Non-pigmented ciliary epithelial cell (primary cell): ENCODE measurements at regions not wholly inside any gene's neighbourhood (a gene's known extent, or its start where the extent isn't known, plus 50 kb on each side); places are given as distances from the start of the nearest gene placed in this dataset.
"Not testable (repeated sequence)": the region's sequence is repeated elsewhere in the genome, so short reads cannot be mapped to it uniquely, and the experiment has no call there.

ENCODE experiments used
- DNase-seq: peaks from one replicate; pipeline ENCODE4 v3.0.0-alpha.2; 2010; ENCODE audit warnings: low read depth

GRCh38 chr11:3583476-3583875, 58.3 kb downstream of the ART5 start:
- DNase-seq: not testable (repeated sequence)

- not testable (repeated sequence) for DNase-seq
Observed at GRCh38 chr11:3581389-3581725, 60.4 kb downstream of the ART5 start.

- not testable (repeated sequence) for DNase-seq
Observed at GRCh38 chr11:3580487-3581388, 61.1 kb downstream of the ART5 start.

- DNase-seq: not testable (repeated sequence)
Observed at GRCh38 chr11:3579600-3580459, 62.0 kb downstream of the ART5 start.

- not testable (repeated sequence) for DNase-seq
Observed at GRCh38 chr11:3576066-3576604, 65.7 kb downstream of the ART5 start.

GRCh38 chr11:3572976-3573647, 68.7 kb downstream of the ART5 start:
- not testable (repeated sequence) for DNase-seq

- DNase-seq: not testable (repeated sequence)
Observed at GRCh38 chr11:3571752-3572151, 70.0 kb downstream of the ART5 start.

- not testable (repeated sequence) for DNase-seq
Observed at GRCh38 chr11:3565838-3566237, 76.0 kb downstream of the ART5 start.

GRCh38 chr11:3564383-3564782, 77.4 kb downstream of the ART5 start:
- DNase-seq: not testable (repeated sequence)

GRCh38 chr11:3554621-3555020, 87.2 kb downstream of the ART5 start:
- not testable (repeated sequence) for DNase-seq

- not testable (repeated sequence) for DNase-seq
Observed at GRCh38 chr11:3544990-3545389, 96.8 kb downstream of the ART5 start.

GRCh38 chr11:3538220-3538619, 103.6 kb downstream of the ART5 start:
- not testable (repeated sequence) for DNase-seq

GRCh38 chr11:3537254-3537653, 104.5 kb downstream of the ART5 start:
- DNase-seq: not testable (repeated sequence)

- DNase-seq: not testable (repeated sequence)
Observed at GRCh38 chr11:3532958-3533357, 108.8 kb downstream of the ART5 start.

GRCh38 chr11:3531280-3531679, 110.5 kb downstream of the ART5 start:
- DNase-seq: not testable (repeated sequence)

- not testable (repeated sequence) for DNase-seq
Observed at GRCh38 chr11:3523567-3523966, 118.2 kb downstream of the ART5 start.

GRCh38 chr11:3520905-3521304, 120.9 kb downstream of the ART5 start:
- DNase-seq: not testable (repeated sequence)

GRCh38 chr11:3519841-3520240, 122.0 kb downstream of the ART5 start:
- DNase-seq: not testable (repeated sequence)

GRCh38 chr11:3516934-3517567, 124.7 kb downstream of the ART5 start:
- DNase-seq: not testable (repeated sequence)

- DNase-seq: not testable (repeated sequence)
Observed at GRCh38 chr11:3516345-3516933, 125.4 kb downstream of the ART5 start.
